HEK293T (cell line): ENCODE measurements at regions not wholly inside any gene's neighbourhood (a gene's known extent, or its start where the extent isn't known, plus 50 kb on each side); places are given as distances from the start of the nearest gene placed in this dataset.

Experiments used
- ARNT ChIP-seq: fragments of 450-650 bp; IDR thresholded peaks from 2 replicates; pipeline ENCODE4 v1.6.1; 2017; ENCODE audit warnings: mild to moderate bottlenecking
- BHLHE40 ChIP-seq: fragments of 450-650 bp; IDR thresholded peaks from 2 replicates; pipeline ENCODE4 v1.6.1; 2016; ENCODE audit warnings: mild to moderate bottlenecking, moderate library complexity, borderline replicate concordance
- ELF4 ChIP-seq: fragments of 450-650 bp; IDR thresholded peaks from 2 replicates; pipeline ENCODE4 v1.6.1; 2017; ENCODE audit warnings: antibody characterized with exemption
- FOXM1 ChIP-seq: fragments of 450-650 bp; IDR thresholded peaks from 2 replicates; pipeline ENCODE4 v1.6.1; 2017; ENCODE audit warnings: mild to moderate bottlenecking, borderline replicate concordance
- HDGF ChIP-seq: fragments of 450-650 bp; IDR thresholded peaks from 2 replicates; pipeline ENCODE4 v1.6.1; 2017; ENCODE audit warnings: antibody characterized with exemption, borderline replicate concordance
- LEF1 ChIP-seq: fragments of 450-650 bp; IDR thresholded peaks from 2 replicates; pipeline ENCODE4 v1.6.1; 2017; ENCODE audit warnings: mild to moderate bottlenecking, borderline replicate concordance
- SP1 ChIP-seq: fragments of 450-650 bp; IDR thresholded peaks from 2 replicates; pipeline ENCODE4 v1.6.1; 2017

GRCh38 chr3:63228087-63228486 is 50.0 kb upstream of the SYNPR start:
- TF ChIP-seq FOXM1 (no peak), ARNT (no peak), ELF4 (no peak), HDGF (no peak), BHLHE40 (no peak), LEF1 (no peak), SP1 (no peak)
